ENCODE measurements at regions not wholly inside any gene's neighbourhood (a gene's known extent, or its start where the extent isn't known, plus 50 kb on each side); places are given as distances from the start of the nearest gene placed in this dataset.

GRCh38 chr11:114925591-114925990 lies 247.3 kb downstream of the NXPE2 start:
- TF ChIP-seq CREB1 (IDR thresholded peaks at IDR 0.05; ENCODE audit: low read depth) (no peak), ATF3 (IDR thresholded peaks at IDR 0.05; ENCODE audit: borderline replicate concordance, extremely low read depth, low read depth, low read length) (no peak), YBX1 (IDR thresholded peaks at IDR 0.05) (no peak), MLLT1 (IDR thresholded peaks at IDR 0.05) (no peak)
- H3K4me2 ChIP-seq (ENCODE audit: control insufficient read depth, insufficient read depth): no peak overlapping the region
- WGBS (ENCODE audit: insufficient coverage, insufficient replicate concordance, low lambda C conversion rate, missing lambda C conversion rate): 0% methylated on average over 2 of the region's 2 CpGs
- intact Hi-C loops (cut with micrococcal nuclease; ENCODE audit: unreplicated experiment) (no loop called here), in situ Hi-C loops (cut with MboI) (no loop called here)
- H3K4me1 ChIP-seq (ENCODE audit: control insufficient read depth, insufficient read depth, low read length): no peaks in the 10 kb centered on the region
- no peak overlapping the region for H2AFZ ChIP-seq (ENCODE audit: control insufficient read depth, low read depth, low read length)
- H3K9me3 ChIP-seq (replicated peaks; ENCODE audit: control insufficient read depth, insufficient read depth, low read length): no peaks in the 10 kb centered on the region
- POLR2A ChIA-PET: no interaction called here
- peaks cover 0 to under 1% of the 10 kb centered on the region in 2 experiments; a peak in 1 of 4 replicates for H3K27me3 ChIP-seq (replicated peaks in 1 of 2; ENCODE audit: control insufficient read depth in 2 of 2, insufficient read depth in 2 of 2, low read length in 1 of 2)
- ATAC-seq (no peak), DNase-seq (ENCODE audit: low read depth, low spot score) (no peak), FAIRE-seq (no peak)
- H3K36me3 ChIP-seq (ENCODE audit: control insufficient read depth in 2 of 2, insufficient read depth in 2 of 2, low read length in 1 of 2): no peaks in the 10 kb centered on the region
- no peak overlapping the region for H3K4me3 ChIP-seq
- SMC1A ChIA-PET (ENCODE audit: uncharacterized antibody, unreplicated experiment): interaction anchor here (0.6 kb wide), 1 partner anchor 22 kb away, joined by 3 read pairs; no protein-coding TSS in a partner anchor
- H4K20me1 ChIP-seq (ENCODE audit: control insufficient read depth, insufficient read depth): no peaks in the 10 kb centered on the region
- H3K9ac ChIP-seq (ENCODE audit: control insufficient read depth, insufficient read depth, low read length): no peak overlapping the region
- CTCF ChIA-PET: no interaction called here
- RAD21 ChIA-PET (ENCODE audit: unreplicated experiment): no interaction called here
- no peak overlapping the region for H3K27ac ChIP-seq (ENCODE audit: control insufficient read depth, insufficient read depth)
- no TSS peak for BruUV-seq (replicated peaks)
- no peaks in the 10 kb centered on the region for H3K79me2 ChIP-seq (ENCODE audit: control insufficient read depth, insufficient read depth, low read length)

GRCh38 chr11:114928260-114928870 lies 250.0 kb downstream of the NXPE2 start:
- SMC1A ChIA-PET (ENCODE audit: uncharacterized antibody, unreplicated experiment): no interaction called here
- no TSS peak for BruUV-seq (replicated peaks)
- in situ Hi-C loops (cut with MboI): no loop called here

More at GRCh38 chr11:114928260-114928870, 250.0 kb downstream of the NXPE2 start:
- Histone ChIP-seq H3K4me1 (ENCODE audit: control insufficient read depth, insufficient read depth, low read length) (no peaks in the 10 kb centered on the region), H3K36me3 (ENCODE audit: control insufficient read depth in 2 of 2, insufficient read depth in 2 of 2, low read length in 1 of 2) (no peaks in the 10 kb centered on the region), H3K9ac (ENCODE audit: control insufficient read depth, insufficient read depth, low read length) (no peak overlapping the region), H3K4me2 (ENCODE audit: control insufficient read depth, insufficient read depth) (no peak overlapping the region), H2AFZ (ENCODE audit: control insufficient read depth, low read depth, low read length) (no peak overlapping the region), H3K27me3 (replicated peaks in 1 of 2; ENCODE audit: control insufficient read depth in 2 of 2, insufficient read depth in 2 of 2, low read length in 1 of 2) (no peaks in the 10 kb centered on the region; a peak in 1 of 4 replicates), H3K4me3 (no peak overlapping the region), H3K27ac (ENCODE audit: control insufficient read depth, insufficient read depth) (no peak overlapping the region), H4K20me1 (ENCODE audit: control insufficient read depth, insufficient read depth) (no peaks in the 10 kb centered on the region), H3K9me3 (replicated peaks; ENCODE audit: control insufficient read depth, insufficient read depth, low read length) (no peaks in the 10 kb centered on the region), H3K79me2 (ENCODE audit: control insufficient read depth, insufficient read depth, low read length) (no peaks in the 10 kb centered on the region)
- ChIA-PET RAD21 (ENCODE audit: unreplicated experiment) (no interaction called here), CTCF (no interaction called here), POLR2A (no interaction called here)
- 12% methylated on average over 6 of the region's 6 CpGs for WGBS (ENCODE audit: insufficient coverage, insufficient replicate concordance, low lambda C conversion rate, missing lambda C conversion rate)
- intact Hi-C loops (cut with micrococcal nuclease; ENCODE audit: unreplicated experiment): no loop called here
- TF ChIP-seq IKZF1 (conservative IDR thresholded peaks at IDR 0.05) (no peak), REST (IDR thresholded peaks at IDR 0.05; ENCODE audit: low read depth, low read length) (no peak)
- TF ChIP-seq, protein P1, sequence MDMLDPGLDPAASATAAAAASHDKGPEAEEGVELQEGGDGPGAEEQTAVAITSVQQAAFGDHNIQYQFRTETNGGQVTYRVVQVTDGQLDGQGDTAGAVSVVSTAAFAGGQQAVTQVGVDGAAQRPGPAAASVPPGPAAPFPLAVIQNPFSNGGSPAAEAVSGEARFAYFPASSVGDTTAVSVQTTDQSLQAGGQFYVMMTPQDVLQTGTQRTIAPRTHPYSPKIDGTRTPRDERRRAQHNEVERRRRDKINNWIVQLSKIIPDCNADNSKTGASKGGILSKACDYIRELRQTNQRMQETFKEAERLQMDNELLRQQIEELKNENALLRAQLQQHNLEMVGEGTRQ (IDR thresholded peaks at IDR 0.05; ENCODE audit: borderline replicate concordance, low read depth, low read length): no peak
- FAIRE-seq: no peak
- no peak for DNase-seq (ENCODE audit: low read depth, low spot score)
- no peak for ATAC-seq

All from GM12878 (cell line).